Sigmoid colon (tissue), 6 donors: ENCODE measurements at regions not wholly inside any gene's neighbourhood (a gene's known extent, or its start where the extent isn't known, plus 50 kb on each side); places are given as distances from the start of the nearest gene placed in this dataset.

Source experiments
- DNase-seq: peaks from one replicate; pipeline ENCODE4 v3.0.0-alpha.2; 2019
- H3K27ac ChIP-seq, 4 donors: fragments of 200-600 bp; sonication (generic); one replicate each; pipeline ENCODE4 v1.5.1; 2016 to 2019; ENCODE audit warnings: mild to moderate bottlenecking in 1 of 4
- H3K27me3 ChIP-seq, 3 donors: fragments of 200-600 bp; sonication (generic); one replicate each; pipeline ENCODE4 v1.5.1; 2019; ENCODE audit warnings: mild to moderate bottlenecking in 1 of 3
- H3K36me3 ChIP-seq, 4 donors: fragments of 200-600 bp; sonication (generic); one replicate each; pipeline ENCODE4 v1.5.1; 2016 to 2019
- H3K4me1 ChIP-seq, 4 donors: fragments of 200-600 bp; sonication (generic); one replicate each; pipeline ENCODE4 v1.5.1; 2017 to 2019
- H3K4me3 ChIP-seq, 4 donors: fragments of 200-600 bp; sonication (generic); one replicate each; pipeline ENCODE4 v1.5.1; 2017 to 2019; ENCODE audit warnings: mild to moderate bottlenecking in 2 of 4, moderate library complexity in 1 of 4
- H3K9me3 ChIP-seq, 4 donors: fragments of 200-600 bp in 3 of 4; sonication (generic) in 3 of 4; one replicate each; pipeline versions ENCODE4 v1.5.1 to v1.6.1; 2013 to 2019
- EP300 ChIP-seq, 4 donors: sonication (generic); formaldehyde crosslinking; IDR thresholded peaks; one replicate each; pipeline ENCODE4 v1.6.1; 2017; ENCODE audit warnings: antibody characterized with exemption in 4 of 4
- POLR2A ChIP-seq, 2 donors: fragments of 450-650 bp; IDR thresholded peaks; one replicate each; pipeline ENCODE4 v1.6.1; 2016; ENCODE audit warnings: antibody characterized with exemption in 2 of 2, mild to moderate bottlenecking in 2 of 2, moderate library complexity in 2 of 2
- POLR2AphosphoS5 ChIP-seq, 4 donors: sonication (generic); formaldehyde crosslinking; IDR thresholded peaks; one replicate each; pipeline ENCODE4 v1.6.1; 2017; ENCODE audit warnings: antibody characterized with exemption in 4 of 4
- WGBS, 2 donors: extraction: QIAGEN DNeasy Blood & Tissue Kit; methylation state at CpG; one replicate each; pipeline ENCODE4 v1.1.7; 2013; 5-methylcytosine and 5-hydroxymethylcytosine counted together
- intact Hi-C: fragments of 100-400 bp; cut with DNase I; formaldehyde crosslinking; loops from one replicate; pipeline ENCODE4 v1.15.1; 2023
- TF ChIP-seq, protein P1 (sequence below), 4 experiments: fragments of 450-650 bp in 3 of 4; fragments of 200-600 bp in 1 of 4; IDR thresholded peaks; one replicate each; pipeline ENCODE4 v1.5.1; 2016 to 2019; ENCODE audit warnings: antibody characterized with exemption in 4 of 4, mild to moderate bottlenecking in 3 of 4, moderate library complexity in 2 of 4
- donor health status: healthy with polysubstance abuse.
- donor health status: healthy.

DNA sequence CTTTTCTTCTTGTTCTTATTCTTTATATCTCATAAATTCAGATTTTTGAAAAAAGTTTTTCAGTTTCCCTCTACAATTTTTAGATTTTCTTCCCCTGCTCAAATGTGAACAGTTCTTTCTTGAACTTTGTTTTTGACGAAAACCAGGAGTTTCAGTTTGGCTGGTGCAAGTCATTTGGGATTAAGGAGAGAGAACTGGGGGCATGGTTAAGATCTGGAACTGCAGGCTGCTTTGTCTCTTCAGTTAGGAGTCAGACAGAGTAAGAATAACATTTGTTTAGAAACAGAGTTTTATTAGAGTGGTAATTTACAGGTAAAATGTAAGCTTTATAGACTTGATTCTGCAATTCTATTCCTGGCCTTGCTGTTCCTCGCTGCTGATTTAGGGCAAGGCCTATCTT lies 310.5 kb upstream of the C2CD4B start:
- 79 to 86% methylated on average over 2 of the region's 2 CpGs for WGBS, 2 donors
- Histone ChIP-seq H3K4me3 (peak overlapping the region in 1 of 4 donors; percentile 7), H3K4me1 (peaks cover 0 to 60% (median 50%) of the 10 kb centered on the region in 4 donors)

DNA sequence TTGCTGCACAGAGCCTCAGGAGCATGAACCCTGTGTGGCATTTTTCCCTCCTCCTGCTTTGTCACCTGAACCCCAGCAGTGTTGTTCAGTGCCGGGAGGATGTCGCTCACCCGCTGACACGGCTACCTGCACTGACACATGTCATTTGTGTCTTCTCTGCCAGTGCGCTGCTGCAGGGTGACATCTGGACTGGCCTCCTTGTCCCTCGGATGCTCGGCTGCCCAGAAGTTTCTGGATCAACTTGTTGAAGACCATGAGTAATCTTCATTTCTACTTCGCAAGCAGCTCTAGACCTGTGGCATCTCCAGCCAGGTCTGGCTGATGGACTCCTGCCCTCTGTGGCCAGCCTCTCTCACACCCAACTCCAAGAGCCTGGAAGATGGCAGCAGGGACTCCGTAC lies 311.1 kb upstream of the C2CD4B start:
- Histone ChIP-seq H3K4me3 (no peak overlapping the region), H3K27me3 (no peaks in the 10 kb centered on the region), H3K4me1 (peaks cover 0 to 54% (median 47%) of the 10 kb centered on the region in 4 donors), H3K9me3 (no peaks in the 10 kb centered on the region), H3K27ac (peak overlapping the region in 3 of 4 donors; percentile 66 to 80 (median 74)), H3K36me3 (no peaks in the 10 kb centered on the region)
- 95 to 96% methylated on average over 9 of the region's 9 CpGs for WGBS, 2 donors
- intact Hi-C loops: no loop called here
- TF ChIP-seq, protein P1, sequence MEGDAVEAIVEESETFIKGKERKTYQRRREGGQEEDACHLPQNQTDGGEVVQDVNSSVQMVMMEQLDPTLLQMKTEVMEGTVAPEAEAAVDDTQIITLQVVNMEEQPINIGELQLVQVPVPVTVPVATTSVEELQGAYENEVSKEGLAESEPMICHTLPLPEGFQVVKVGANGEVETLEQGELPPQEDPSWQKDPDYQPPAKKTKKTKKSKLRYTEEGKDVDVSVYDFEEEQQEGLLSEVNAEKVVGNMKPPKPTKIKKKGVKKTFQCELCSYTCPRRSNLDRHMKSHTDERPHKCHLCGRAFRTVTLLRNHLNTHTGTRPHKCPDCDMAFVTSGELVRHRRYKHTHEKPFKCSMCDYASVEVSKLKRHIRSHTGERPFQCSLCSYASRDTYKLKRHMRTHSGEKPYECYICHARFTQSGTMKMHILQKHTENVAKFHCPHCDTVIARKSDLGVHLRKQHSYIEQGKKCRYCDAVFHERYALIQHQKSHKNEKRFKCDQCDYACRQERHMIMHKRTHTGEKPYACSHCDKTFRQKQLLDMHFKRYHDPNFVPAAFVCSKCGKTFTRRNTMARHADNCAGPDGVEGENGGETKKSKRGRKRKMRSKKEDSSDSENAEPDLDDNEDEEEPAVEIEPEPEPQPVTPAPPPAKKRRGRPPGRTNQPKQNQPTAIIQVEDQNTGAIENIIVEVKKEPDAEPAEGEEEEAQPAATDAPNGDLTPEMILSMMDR (IDR thresholded peaks at IDR 0.05): no peak
- TF ChIP-seq POLR2AphosphoS5 (IDR thresholded peaks at IDR 0.05) (no peak), POLR2A (IDR thresholded peaks at IDR 0.05) (no peak), EP300 (IDR thresholded peaks at IDR 0.05) (no peak)
- peak; percentile 67 for DNase-seq

More for the DNA sequence above, 310.5 kb upstream of the C2CD4B start:
- intact Hi-C loops: loop anchor here (2.0 kb wide), 1 partner anchor 83 kb away; no protein-coding TSS in a partner anchor
- no peaks in the 10 kb centered on the region for H3K27me3 ChIP-seq
- H3K9me3 ChIP-seq: no peaks in the 10 kb centered on the region
- H3K36me3 ChIP-seq: no peaks in the 10 kb centered on the region
- H3K27ac ChIP-seq: peak overlapping the region in 3 of 4 donors; percentile 66 to 80 (median 74)
- TF ChIP-seq POLR2AphosphoS5 (IDR thresholded peaks at IDR 0.05) (peak; percentile 80 to 94 (median 91)), EP300 (IDR thresholded peaks at IDR 0.05) (peak in 3 of 4 donors; percentile 30 to 63 (median 63))
- TF ChIP-seq, protein P1 (IDR thresholded peaks at IDR 0.05): no peak
- DNase-seq: peak; percentile 67

DNA sequence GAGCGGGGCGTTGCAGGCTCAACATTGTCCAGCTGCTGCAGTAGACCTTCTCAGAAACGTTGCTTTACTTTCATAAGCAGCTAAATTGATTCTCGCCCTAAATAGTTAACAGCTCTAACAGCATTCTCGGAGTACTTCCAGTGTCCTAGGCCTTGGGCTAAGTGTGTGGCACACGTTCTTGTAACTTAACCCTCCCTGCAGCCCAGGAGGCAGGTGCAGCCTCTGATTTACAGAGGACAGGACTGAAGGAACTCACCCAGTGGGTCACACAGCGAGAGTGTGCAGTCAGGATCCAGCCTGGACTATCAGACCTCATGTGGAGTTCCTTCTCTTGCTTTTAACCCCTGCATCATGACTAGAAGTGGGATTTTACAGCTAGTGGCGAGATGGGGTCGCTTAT lies 312.8 kb upstream of the C2CD4B start:
- no peak overlapping the region for H3K4me3 ChIP-seq
- H3K4me1 ChIP-seq: peaks cover 0 to 50% (median 39%) of the 10 kb centered on the region in 4 donors
- no peaks in the 10 kb centered on the region for H3K9me3 ChIP-seq
- H3K27me3 ChIP-seq: no peaks in the 10 kb centered on the region
- intact Hi-C loops: no loop called here
- DNase-seq: no peak
- WGBS, 2 donors: 83 to 84% methylated on average over 9 of the region's 9 CpGs
- H3K36me3 ChIP-seq: no peaks in the 10 kb centered on the region
- H3K27ac ChIP-seq: no peak overlapping the region
- TF ChIP-seq EP300 (IDR thresholded peaks at IDR 0.05): no peak
- no peak for TF ChIP-seq POLR2AphosphoS5 (IDR thresholded peaks at IDR 0.05)
- no peak for TF ChIP-seq POLR2A (IDR thresholded peaks at IDR 0.05)
- TF ChIP-seq, protein P1 (IDR thresholded peaks at IDR 0.05): no peak

DNA sequence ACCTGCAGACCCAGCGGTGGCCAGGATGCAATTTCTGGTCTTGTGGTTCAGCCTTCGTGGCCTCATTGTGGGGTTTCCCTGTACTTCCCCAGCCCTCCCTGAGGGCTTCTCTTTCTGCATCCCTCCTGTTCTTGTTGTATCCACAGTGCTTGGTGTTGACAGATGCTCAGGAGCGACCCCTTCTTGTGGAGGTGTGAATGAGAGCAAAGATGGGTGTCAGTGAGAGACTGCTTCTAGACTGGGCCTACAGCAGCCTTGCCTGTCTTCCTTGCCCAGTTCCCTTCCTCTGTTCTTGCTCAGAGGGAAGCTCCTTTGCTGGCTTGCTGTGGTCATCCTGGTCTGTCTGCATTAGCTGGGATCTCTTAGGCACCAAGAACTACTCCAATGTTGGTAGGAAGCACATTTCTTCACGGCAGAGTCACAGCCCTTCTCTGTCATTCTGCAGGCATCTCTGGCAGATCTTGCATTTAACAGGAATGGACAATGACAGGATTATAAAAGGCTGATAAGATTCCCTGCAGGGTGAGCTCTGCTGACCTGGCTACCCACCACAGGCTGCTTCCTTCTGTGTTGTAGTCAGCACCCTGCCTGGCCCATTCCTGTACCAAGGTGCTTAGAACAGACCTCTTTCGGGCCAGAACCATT lies 317.8 kb upstream of the C2CD4B start:
- intact Hi-C loops: no loop called here
- no peak for DNase-seq
- H3K4me3 ChIP-seq: no peak overlapping the region
- TF ChIP-seq POLR2AphosphoS5 (IDR thresholded peaks at IDR 0.05) (no peak), POLR2A (IDR thresholded peaks at IDR 0.05) (no peak), EP300 (IDR thresholded peaks at IDR 0.05) (no peak)
- TF ChIP-seq, protein P1 (IDR thresholded peaks at IDR 0.05): no peak
- 58 to 61% methylated on average over 5 of the region's 5 CpGs for WGBS, 2 donors
- no peak overlapping the region for H3K27ac ChIP-seq
- no peaks in the 10 kb centered on the region for H3K36me3 ChIP-seq
- H3K9me3 ChIP-seq: no peaks in the 10 kb centered on the region
- peaks cover 0 to 23% (median 11%) of the 10 kb centered on the region in 4 donors for H3K4me1 ChIP-seq
- no peaks in the 10 kb centered on the region for H3K27me3 ChIP-seq
